ENCODE measurements at regions not wholly inside any gene's neighbourhood (a gene's known extent, or its start where the extent isn't known, plus 50 kb on each side); places are given as distances from the start of the nearest gene placed in this dataset.

GRCh38 chr6:67815623-67816022 is 819.5 kb upstream of the ADGRB3 start (continued):
- no peak for TF ChIP-seq HCFC1 (IDR thresholded peaks at IDR 0.05; ENCODE audit: low read length)

- no TSS peak for BruUV-seq (replicated peaks)
- Histone ChIP-seq H3K4me3 (no peak overlapping the region), H2AFZ (ENCODE audit: control insufficient read depth, low read depth, low read length) (no peak overlapping the region), H3K27me3 (replicated peaks in 1 of 2; ENCODE audit: control insufficient read depth in 2 of 2, insufficient read depth in 2 of 2, low read length in 1 of 2) (no peaks in the 10 kb centered on the region), H3K79me2 (ENCODE audit: control insufficient read depth, insufficient read depth, low read length) (no peaks in the 10 kb centered on the region), H3K27ac (ENCODE audit: control insufficient read depth, insufficient read depth) (no peak overlapping the region), H3K4me2 (ENCODE audit: control insufficient read depth, insufficient read depth) (no peak overlapping the region), H3K4me1 (ENCODE audit: control insufficient read depth, insufficient read depth, low read length) (no peaks in the 10 kb centered on the region), H3K9ac (ENCODE audit: control insufficient read depth, insufficient read depth, low read length) (no peak overlapping the region), H4K20me1 (ENCODE audit: control insufficient read depth, insufficient read depth) (no peaks in the 10 kb centered on the region), H3K36me3 (ENCODE audit: control insufficient read depth in 2 of 2, insufficient read depth in 2 of 2, low read length in 1 of 2) (no peaks in the 10 kb centered on the region), H3K9me3 (replicated peaks; ENCODE audit: control insufficient read depth, insufficient read depth, low read length) (no peaks in the 10 kb centered on the region; the same call in 1 of the 3 replicates)
- WGBS (ENCODE audit: insufficient coverage, insufficient replicate concordance, low lambda C conversion rate, missing lambda C conversion rate), result 56% methylated on average over 3 of the region's 3 CpGs
- FAIRE-seq (no peak), ATAC-seq (no peak), DNase-seq (ENCODE audit: low read depth, low spot score) (no peak)
- ChIA-PET CTCF (no interaction called here), POLR2A (no interaction called here), SMC1A (ENCODE audit: uncharacterized antibody, unreplicated experiment) (no interaction called here), RAD21 (ENCODE audit: unreplicated experiment) (no interaction called here)
- TF ChIP-seq SUZ12 (IDR thresholded peaks at IDR 0.05; ENCODE audit: unreplicated experiment) (no peak), BCL11A (IDR thresholded peaks at IDR 0.05; ENCODE audit: low read depth, low read length) (no peak), IKZF2 (IDR thresholded peaks at IDR 0.05) (no peak), SREBF1 (IDR thresholded peaks at IDR 0.05; ENCODE audit: low read length) (no peak), TCF7 (IDR thresholded peaks at IDR 0.05; ENCODE audit: borderline replicate concordance) (no peak), SMAD1 (IDR thresholded peaks at IDR 0.05; ENCODE audit: low read depth, partially characterized antibody) (no peak), SP1 (IDR thresholded peaks at IDR 0.05; ENCODE audit: low read depth, low read length) (no peak), POLR2AphosphoS5 (IDR thresholded peaks at IDR 0.05; ENCODE audit: low read length) (no peak), MYB (IDR thresholded peaks at IDR 0.05; ENCODE audit: borderline replicate concordance, low read depth, low read length) (no peak), TAF1 (IDR thresholded peaks at IDR 0.05; ENCODE audit: borderline replicate concordance, low read depth, low read length) (no peak), HDAC6 (IDR thresholded peaks at IDR 0.05; ENCODE audit: unreplicated experiment) (no peak), EED (IDR thresholded peaks at IDR 0.05; ENCODE audit: low read depth) (no peak), RB1 (IDR thresholded peaks at IDR 0.05; ENCODE audit: borderline replicate concordance) (no peak), CTCF (IDR thresholded peaks at IDR 0.05 in 2 of 3, conservative IDR thresholded peaks at IDR 0.05 in 1 of 3; ENCODE audit: control insufficient read depth in 2 of 3, extremely low read depth in 1 of 3, insufficient read depth in 1 of 3, low read depth in 3 of 3, low read length in 3 of 3) (no peak), SREBF2 (IDR thresholded peaks at IDR 0.05; ENCODE audit: low read length) (no peak), IRF4 (IDR thresholded peaks at IDR 0.05; ENCODE audit: low read depth, low read length) (no peak), NBN (IDR thresholded peaks at IDR 0.05) (no peak), POU2F2 (IDR thresholded peaks at IDR 0.05; ENCODE audit: borderline replicate concordance, low read depth, low read length) (no peak)
- in situ Hi-C loops (cut with MboI), result no loop called here
- intact Hi-C loops (cut with micrococcal nuclease; ENCODE audit: unreplicated experiment), result no loop called here
Measured at GRCh38 chr6:67814262-67814661, 820.8 kb upstream of the ADGRB3 start.
